GM21576 (cell line): ENCODE measurements at regions not wholly inside any gene's neighbourhood (a gene's known extent, or its start where the extent isn't known, plus 50 kb on each side); places are given as distances from the start of the nearest gene placed in this dataset.
"Not testable (repeated sequence)": the region's sequence is repeated elsewhere in the genome, so short reads cannot be mapped to it uniquely, and the experiment has no call there.

Experiments
- ATAC-seq: cut with Tn5 transposase; IDR thresholded peaks from one replicate; pipeline ENCODE4 v1.9.1; 2021; ENCODE audit warnings: mild to moderate bottlenecking, moderate library complexity; ENCODE audit not compliant: unreplicated experiment

DNA sequence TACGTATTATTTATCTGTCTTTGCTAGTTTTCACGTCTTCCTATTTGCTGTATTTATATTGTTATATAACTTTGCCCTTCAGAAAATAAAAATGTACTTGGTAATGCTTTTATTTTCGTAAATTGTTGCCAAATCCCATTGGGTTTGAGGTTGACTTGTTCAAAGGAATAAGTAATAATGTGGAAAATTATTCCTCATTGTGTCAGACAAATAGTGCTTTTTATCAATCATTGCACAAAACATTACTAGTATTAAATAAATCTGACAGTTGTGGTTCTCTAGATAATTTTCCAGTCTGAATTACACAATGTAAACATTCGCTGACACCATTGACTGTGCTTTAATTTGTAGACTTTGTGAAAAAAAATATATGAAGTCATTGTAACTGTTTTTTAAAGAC lies 798.3 kb upstream of the TMEFF2 start:
- no peak for ATAC-seq

DNA sequence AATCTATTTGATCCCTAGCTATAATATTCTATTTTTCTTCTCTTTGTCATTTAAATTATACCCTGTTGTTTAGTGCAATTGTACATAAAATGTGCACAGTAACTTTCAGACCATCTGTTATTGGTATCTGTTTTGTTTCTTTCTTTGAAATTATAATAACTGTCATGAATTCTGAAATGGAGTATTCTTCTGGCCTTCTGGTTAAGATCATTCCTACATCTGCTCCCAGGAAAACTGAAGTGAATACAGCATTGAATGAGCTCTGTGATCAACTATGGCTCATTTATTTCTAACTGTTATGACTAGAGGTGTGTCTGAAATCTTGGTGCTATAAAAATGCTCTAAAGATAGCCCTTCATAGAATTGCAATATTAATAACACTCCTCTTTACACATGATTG lies 788.4 kb upstream of the TMEFF2 start:
- ATAC-seq: no peak

GRCh38 chr2:192978395-192978794 lies 783.7 kb upstream of the TMEFF2 start:
- ATAC-seq: no peak

DNA sequence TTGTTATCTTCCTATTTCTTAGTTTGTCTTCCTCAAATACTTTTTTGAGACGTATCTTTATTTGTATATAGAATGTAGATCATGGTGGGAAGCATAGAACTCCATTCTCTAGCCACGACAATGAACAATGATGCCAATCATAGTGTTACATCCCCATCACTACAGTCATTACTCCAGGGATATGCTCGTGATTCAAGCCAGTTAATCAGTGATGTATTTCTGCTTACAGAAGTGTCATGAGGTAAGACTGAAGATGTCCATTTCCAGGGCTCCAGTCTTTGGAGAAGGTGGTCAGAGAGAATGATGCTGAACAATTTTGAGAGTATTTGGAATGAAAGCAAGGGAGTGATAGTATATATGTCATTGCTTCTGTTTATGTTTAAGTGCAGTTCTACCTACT lies 777.2 kb upstream of the TMEFF2 start:
- no peak for ATAC-seq

GRCh38 chr2:192969055-192969454 lies 774.3 kb upstream of the TMEFF2 start:
- no peak for ATAC-seq

- ATAC-seq: no peak
These were observed 766.2 kb upstream of the TMEFF2 start for GRCh38 chr2:192960945-192961344.

- ATAC-seq: not testable (repeated sequence)
These were observed 763.9 kb upstream of the TMEFF2 start for GRCh38 chr2:192958615-192959014.

GRCh38 chr2:192957425-192957824 lies 762.7 kb upstream of the TMEFF2 start:
- ATAC-seq: no peak

DNA sequence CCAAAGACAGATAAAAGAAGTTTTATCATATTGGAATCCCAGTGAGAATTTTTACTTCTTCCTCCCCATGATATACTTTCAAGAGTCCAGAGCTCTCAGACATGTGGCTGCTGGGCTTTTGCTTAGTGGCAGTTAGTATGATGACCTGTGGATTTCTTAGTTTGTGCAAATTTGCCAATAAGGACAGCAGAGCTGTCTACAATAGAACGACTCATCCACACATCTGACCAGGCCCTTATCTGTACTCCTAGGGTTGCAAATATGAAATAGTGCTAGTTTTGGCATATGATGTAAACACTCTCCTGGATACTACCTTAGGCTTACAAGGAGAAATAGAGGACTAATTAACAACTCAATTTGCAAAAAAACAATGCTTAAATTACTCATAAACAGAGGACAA lies 758.4 kb upstream of the TMEFF2 start:
- ATAC-seq: no peak

DNA sequence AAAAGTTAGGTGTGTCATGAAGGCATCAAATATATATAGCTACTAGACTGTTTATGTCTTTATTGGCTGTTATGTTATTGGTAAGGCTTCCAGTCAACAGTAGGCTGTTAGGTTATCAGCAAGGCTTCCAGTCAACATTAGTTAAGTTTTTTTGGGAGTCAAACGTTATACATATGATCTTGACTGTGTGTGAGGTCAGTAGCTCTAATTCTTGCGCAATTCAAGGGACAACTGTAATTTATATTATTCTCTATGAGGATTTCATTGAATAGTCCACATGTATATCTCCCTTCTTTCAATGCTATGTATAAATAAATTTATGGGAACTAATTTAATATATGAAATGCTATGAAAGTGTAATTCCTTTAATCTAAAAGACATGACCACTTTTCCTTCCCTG lies 757.5 kb upstream of the TMEFF2 start:
- no peak for ATAC-seq

- no peak for ATAC-seq
These were observed 753.6 kb upstream of the TMEFF2 start for GRCh38 chr2:192948316-192948715.

DNA sequence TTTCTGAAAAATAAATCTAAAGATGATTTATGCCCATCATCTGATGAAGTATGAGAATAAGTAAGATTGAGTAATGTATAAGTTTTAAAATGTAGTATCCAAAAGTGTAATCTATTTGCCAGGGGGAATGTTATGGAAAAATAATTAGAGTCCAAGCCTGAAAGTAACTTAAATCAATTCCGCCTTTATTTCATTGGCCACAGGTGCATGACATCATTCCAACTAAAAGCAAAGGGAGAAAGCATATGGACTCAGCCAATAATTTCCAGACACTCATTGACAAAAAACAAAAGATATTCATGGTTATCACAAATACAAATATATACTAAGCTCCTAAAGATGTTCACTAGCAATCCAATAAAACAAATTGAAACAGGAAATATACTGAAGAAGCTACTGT lies 752.6 kb upstream of the TMEFF2 start:
- ATAC-seq: no peak

GRCh38 chr2:192940767-192941166 lies 746.0 kb upstream of the TMEFF2 start:
- ATAC-seq: no peak

GRCh38 chr2:192932376-192932775 lies 737.6 kb upstream of the TMEFF2 start:
- no peak for ATAC-seq

- ATAC-seq: not testable (repeated sequence)
These were observed 726.9 kb upstream of the TMEFF2 start for GRCh38 chr2:192921631-192922030.

GRCh38 chr2:192901446-192901845 lies 706.7 kb upstream of the TMEFF2 start:
- no peak for ATAC-seq

GRCh38 chr2:192899466-192899865 lies 704.7 kb upstream of the TMEFF2 start:
- no peak for ATAC-seq

DNA sequence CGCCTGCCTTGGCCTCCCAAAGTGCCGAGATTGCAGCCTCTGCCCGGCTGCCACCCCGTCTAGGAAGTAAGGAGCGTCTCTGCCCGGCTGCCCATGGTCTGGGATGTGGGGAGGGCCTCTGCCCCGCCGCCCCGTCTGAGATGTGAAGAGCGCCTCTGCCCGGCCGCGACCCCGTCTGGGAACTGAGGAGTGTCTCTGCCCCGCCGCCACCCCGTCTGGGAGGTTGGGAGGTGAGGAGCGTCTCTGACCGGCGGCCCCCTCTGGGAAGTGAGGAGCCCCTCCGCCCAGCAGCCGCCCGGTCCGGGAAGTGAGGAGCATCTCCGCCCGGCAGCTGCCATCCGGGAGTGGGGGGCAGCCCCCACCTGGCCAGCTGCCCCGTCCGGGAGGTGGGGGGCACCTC lies 699.2 kb upstream of the TMEFF2 start:
- ATAC-seq: not testable (repeated sequence)

DNA sequence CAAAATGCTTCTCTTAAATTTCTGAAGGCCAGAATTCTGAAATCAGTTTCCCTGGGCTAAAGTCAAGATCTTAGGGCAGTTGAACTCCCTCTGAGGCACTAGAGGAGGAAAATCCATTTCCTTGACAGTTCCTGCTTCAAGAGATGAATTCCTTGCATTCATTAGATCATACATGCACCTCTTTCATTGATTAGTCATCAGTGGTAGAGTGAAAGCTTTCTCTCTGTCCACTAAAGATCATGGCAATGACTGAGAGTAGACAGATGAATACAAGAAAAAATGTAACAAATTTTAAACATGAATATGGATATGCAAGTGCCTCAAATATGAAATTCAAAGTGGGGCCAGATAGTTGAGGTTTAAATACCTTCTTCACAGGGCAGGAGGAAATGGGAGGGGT lies 693.4 kb upstream of the TMEFF2 start:
- ATAC-seq: no peak

DNA sequence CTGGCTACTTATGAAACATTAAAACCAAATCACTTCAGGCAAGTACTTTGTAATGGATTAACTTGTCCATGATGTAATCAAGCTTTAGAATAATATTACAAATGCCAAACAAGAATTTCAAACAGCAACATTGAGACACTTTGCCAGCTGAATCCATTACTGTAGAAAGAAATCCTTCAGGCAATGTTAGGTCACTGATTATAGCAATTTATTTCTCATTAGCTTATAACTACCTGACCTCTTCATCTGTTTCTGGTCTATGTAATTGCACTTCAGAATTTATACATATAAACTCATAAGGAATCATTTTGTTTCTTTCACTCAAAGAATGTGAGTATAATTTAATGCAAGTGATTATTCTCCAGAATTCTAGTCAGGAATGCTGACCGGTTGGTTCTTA lies 692.6 kb upstream of the TMEFF2 start:
- ATAC-seq: no peak

DNA sequence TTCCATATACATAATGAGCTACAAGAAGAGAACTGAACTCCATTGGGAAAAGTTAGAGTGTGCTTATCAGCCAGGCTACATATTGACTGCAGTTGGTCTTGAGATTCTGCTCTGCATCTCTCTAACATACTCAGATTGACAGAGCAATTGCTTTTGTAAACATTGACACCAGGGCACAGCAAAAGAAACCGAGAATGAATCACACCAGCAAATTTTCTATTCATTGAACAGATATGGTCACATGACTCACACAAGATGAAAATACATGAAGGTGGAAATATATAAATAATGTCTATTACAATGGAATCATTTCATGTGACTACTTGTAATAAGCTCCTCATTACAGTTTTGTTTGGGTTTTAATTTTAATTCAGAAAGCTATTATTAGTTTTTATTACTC lies 691.9 kb upstream of the TMEFF2 start:
- ATAC-seq: no peak

DNA sequence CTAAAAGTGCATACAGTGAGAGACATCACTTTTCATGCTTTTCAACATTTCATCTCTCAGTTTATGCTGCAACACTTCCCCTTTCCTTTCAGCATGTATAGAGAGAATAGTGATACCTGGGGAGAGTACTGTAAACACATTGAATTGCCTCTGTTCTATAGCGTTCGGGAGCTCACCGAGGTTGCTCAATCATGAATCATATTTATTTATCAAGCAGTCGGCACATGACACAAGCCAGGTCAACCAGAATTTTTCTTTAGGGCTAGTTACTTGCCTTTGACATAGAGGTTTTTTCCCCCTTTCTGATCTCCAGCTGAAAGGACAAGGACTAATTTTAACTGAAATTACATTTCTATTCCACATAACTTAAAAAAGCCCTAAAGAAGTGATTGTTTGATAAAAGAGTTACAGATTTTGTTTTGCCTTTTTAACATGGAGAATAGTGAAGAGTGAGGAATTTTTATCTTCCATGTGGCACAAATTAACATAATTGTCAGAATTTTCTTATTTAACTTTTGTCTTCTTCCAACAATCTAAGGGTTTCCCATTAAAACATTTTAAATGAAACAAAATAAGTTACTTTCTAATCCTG lies 690.9 kb upstream of the TMEFF2 start:
- no peak for ATAC-seq

DNA sequence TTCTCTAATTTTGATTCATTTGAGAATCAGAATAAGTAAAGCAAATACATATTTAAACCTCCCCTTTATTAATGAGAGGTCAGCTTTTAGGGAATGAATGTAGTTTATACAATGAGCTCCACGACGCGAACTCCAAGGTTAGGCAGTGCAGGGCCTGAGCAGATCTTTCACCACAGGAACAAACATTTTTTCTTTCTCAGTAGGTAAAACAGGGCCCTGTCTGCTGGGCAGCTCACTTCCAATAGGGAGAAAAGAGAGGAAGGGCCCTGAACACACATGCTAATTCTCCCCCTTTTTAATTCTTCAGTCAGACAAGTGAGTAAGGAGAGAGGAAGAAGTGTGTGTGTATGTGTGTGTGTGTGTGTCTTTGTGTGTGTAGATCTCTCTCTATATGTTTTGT lies 682.4 kb upstream of the TMEFF2 start:
- ATAC-seq: no peak

DNA sequence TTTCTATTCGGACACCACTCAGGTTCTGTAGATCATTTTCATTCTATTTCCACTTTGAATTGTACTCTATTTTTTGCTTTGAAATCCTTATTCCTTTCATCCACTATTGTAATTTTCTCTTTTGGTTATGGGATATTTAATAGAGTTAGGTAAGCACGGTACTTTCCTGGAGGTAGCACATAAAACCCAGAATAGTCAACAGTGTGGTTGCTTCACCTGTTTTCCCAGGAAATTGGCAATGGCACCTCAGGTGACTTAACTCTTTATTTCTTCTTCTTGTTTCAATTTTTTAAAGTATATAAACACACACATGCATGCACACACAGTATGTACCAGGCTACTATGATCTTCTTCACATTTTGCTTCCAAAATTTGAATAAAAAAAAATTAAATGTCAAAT lies 682.0 kb upstream of the TMEFF2 start:
- ATAC-seq: no peak
